ENCODE measurements at regions not wholly inside any gene's neighbourhood (a gene's known extent, or its start where the extent isn't known, plus 50 kb on each side); places are given as distances from the start of the nearest gene placed in this dataset.
A peak's percentile ranks its signal among the peaks of the same experiment; 100 is the strongest.

DNA sequence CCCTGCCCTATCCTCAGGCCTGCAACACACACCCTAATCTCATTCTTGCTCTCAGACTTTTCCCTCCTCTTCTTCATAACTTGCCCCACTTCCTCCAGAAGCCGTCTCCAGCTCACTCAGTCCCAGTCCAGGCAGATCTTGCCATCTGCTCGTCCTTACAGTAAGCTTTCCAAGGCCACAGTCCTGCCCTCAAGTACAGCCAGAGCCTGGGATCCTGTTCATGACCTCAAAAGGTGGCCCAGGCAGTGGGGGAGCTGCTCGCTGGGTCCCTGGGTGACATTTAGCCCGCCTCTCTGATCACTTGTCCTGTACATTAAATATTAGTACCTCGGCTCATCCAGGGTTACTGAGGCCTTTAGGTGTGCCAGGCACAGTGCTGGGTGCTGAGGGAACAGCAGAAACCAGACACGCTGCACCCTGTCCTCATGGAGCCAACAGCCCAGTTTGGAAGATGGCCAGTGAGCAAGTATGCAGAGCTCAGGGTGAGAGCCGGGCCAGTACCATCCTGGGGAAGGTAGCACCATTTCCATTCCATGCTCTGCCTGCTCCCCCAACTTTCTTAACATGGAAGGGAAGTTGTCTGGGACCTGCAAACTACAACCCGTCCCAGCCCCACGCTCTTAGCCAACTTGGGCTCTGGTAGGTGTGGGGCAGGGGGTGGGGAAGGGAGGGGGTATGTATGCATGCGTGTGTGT is 100.4 kb downstream of the C5orf15 start (continued):
- TF ChIP-seq, protein P1, sequence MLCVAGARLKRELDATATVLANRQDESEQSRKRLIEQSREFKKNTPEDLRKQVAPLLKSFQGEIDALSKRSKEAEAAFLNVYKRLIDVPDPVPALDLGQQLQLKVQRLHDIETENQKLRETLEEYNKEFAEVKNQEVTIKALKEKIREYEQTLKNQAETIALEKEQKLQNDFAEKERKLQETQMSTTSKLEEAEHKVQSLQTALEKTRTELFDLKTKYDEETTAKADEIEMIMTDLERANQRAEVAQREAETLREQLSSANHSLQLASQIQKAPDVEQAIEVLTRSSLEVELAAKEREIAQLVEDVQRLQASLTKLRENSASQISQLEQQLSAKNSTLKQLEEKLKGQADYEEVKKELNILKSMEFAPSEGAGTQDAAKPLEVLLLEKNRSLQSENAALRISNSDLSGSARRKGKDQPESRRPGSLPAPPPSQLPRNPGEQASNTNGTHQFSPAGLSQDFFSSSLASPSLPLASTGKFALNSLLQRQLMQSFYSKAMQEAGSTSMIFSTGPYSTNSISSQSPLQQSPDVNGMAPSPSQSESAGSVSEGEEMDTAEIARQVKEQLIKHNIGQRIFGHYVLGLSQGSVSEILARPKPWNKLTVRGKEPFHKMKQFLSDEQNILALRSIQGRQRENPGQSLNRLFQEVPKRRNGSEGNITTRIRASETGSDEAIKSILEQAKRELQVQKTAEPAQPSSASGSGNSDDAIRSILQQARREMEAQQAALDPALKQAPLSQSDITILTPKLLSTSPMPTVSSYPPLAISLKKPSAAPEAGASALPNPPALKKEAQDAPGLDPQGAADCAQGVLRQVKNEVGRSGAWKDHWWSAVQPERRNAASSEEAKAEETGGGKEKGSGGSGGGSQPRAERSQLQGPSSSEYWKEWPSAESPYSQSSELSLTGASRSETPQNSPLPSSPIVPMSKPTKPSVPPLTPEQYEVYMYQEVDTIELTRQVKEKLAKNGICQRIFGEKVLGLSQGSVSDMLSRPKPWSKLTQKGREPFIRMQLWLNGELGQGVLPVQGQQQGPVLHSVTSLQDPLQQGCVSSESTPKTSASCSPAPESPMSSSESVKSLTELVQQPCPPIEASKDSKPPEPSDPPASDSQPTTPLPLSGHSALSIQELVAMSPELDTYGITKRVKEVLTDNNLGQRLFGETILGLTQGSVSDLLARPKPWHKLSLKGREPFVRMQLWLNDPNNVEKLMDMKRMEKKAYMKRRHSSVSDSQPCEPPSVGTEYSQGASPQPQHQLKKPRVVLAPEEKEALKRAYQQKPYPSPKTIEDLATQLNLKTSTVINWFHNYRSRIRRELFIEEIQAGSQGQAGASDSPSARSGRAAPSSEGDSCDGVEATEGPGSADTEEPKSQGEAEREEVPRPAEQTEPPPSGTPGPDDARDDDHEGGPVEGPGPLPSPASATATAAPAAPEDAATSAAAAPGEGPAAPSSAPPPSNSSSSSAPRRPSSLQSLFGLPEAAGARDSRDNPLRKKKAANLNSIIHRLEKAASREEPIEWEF (IDR thresholded peaks at IDR 0.05; ENCODE audit: insufficient replicate concordance, low read depth, low read length) = no peak
- no peak for TF ChIP-seq ZNF217 (IDR thresholded peaks at IDR 0.05)

DNA sequence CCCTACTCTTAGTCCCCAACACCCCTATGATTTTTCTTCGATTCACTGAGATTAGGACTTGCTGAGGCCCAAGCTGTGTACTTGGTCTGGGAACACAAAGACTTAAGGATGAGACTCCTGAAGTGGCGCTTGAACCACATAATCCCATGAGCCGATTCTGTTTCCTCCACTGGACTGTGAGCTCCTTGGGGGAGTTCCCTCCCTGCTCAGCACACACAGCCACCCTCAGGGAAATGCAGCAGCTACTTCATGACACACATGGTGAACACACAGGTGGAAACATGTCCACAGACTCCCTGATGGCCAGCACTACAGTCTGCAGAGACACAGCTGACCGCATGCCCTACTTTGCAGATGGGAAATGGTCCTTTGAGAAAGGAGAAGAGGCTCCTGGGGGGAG is 101.1 kb downstream of the C5orf15 start:
- Histone ChIP-seq H3K36me3 (ENCODE audit: control insufficient read depth in 2 of 2, insufficient read depth in 2 of 2, low read length in 1 of 2) (no peaks in the 10 kb centered on the region), H4K20me1 (ENCODE audit: control insufficient read depth, insufficient read depth) (no peaks in the 10 kb centered on the region), H3K27me3 (replicated peaks in 1 of 2; ENCODE audit: control insufficient read depth in 2 of 2, insufficient read depth in 2 of 2, low read length in 1 of 2) (no peaks in the 10 kb centered on the region), H3K79me2 (ENCODE audit: control insufficient read depth, insufficient read depth, low read length) (no peaks in the 10 kb centered on the region), H3K27ac (ENCODE audit: control insufficient read depth, insufficient read depth) (no peak overlapping the region), H3K4me1 (ENCODE audit: control insufficient read depth, insufficient read depth, low read length) (no peaks in the 10 kb centered on the region), H3K4me3 (no peak overlapping the region), H3K4me2 (ENCODE audit: control insufficient read depth, insufficient read depth) (no peak overlapping the region), H3K9ac (ENCODE audit: control insufficient read depth, insufficient read depth, low read length) (no peak overlapping the region), H2AFZ (ENCODE audit: control insufficient read depth, low read depth, low read length) (no peak overlapping the region), H3K9me3 (replicated peaks; ENCODE audit: control insufficient read depth, insufficient read depth, low read length) (no peaks in the 10 kb centered on the region)
- intact Hi-C loops (cut with micrococcal nuclease; ENCODE audit: unreplicated experiment) = loop anchor here (5.0 to 10.0 kb wide), 2 partner anchors 383 to 755 kb away; no protein-coding TSS in a partner anchor
- no TSS peak for BruUV-seq (replicated peaks)
- SMC1A ChIA-PET (ENCODE audit: uncharacterized antibody, unreplicated experiment) = interaction anchor here (0.6 to 4.9 kb wide), 20 partner anchors 8 to 443 kb away, joined by 3 to 51 read pairs (median 4); no protein-coding TSS in a partner anchor
- in situ Hi-C loops (cut with MboI) = loop anchor here (10.0 kb wide), 1 partner anchor 753 kb away; no protein-coding TSS in a partner anchor
- peak; percentile 35 for ATAC-seq
- CTCF ChIA-PET = interaction anchor here (1.0 to 10.4 kb wide), 15 partner anchors 8 to 443 kb away, joined by 3 to 156 read pairs (median 10); no protein-coding TSS in a partner anchor
- no peak for FAIRE-seq
- POLR2A ChIA-PET = interaction anchor here (1.2 kb wide), 2 partner anchors 21 to 44 kb away, joined by 3 read pairs; no protein-coding TSS in a partner anchor
- WGBS (ENCODE audit: insufficient coverage, insufficient replicate concordance, low lambda C conversion rate, missing lambda C conversion rate) = 30% methylated on average over 4 of the region's 4 CpGs
- RAD21 ChIA-PET (ENCODE audit: unreplicated experiment) = interaction anchor here (0.9 to 5.8 kb wide), 7 partner anchors 7 to 444 kb away, joined by 3 to 49 read pairs (median 6); no protein-coding TSS in a partner anchor
- DNase-seq (ENCODE audit: low read depth, low spot score) = no peak
- TF ChIP-seq BCL11A (IDR thresholded peaks at IDR 0.05; ENCODE audit: low read depth, low read length) = no peak
- no peak for TF ChIP-seq SUZ12 (IDR thresholded peaks at IDR 0.05; ENCODE audit: unreplicated experiment)
- TF ChIP-seq, protein P2, sequence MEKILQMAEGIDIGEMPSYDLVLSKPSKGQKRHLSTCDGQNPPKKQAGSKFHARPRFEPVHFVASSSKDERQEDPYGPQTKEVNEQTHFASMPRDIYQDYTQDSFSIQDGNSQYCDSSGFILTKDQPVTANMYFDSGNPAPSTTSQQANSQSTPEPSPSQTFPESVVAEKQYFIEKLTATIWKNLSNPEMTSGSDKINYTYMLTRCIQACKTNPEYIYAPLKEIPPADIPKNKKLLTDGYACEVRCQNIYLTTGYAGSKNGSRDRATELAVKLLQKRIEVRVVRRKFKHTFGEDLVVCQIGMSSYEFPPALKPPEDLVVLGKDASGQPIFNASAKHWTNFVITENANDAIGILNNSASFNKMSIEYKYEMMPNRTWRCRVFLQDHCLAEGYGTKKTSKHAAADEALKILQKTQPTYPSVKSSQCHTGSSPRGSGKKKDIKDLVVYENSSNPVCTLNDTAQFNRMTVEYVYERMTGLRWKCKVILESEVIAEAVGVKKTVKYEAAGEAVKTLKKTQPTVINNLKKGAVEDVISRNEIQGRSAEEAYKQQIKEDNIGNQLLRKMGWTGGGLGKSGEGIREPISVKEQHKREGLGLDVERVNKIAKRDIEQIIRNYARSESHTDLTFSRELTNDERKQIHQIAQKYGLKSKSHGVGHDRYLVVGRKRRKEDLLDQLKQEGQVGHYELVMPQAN (conservative IDR thresholded peaks at IDR 0.05) = no peak
- TF ChIP-seq FOS (IDR thresholded peaks at IDR 0.05; ENCODE audit: borderline replicate concordance, extremely low read depth, insufficient read length) = no peak
- TF ChIP-seq TCF7 (IDR thresholded peaks at IDR 0.05; ENCODE audit: borderline replicate concordance) = no peak
- no peak for TF ChIP-seq SREBF1 (IDR thresholded peaks at IDR 0.05; ENCODE audit: low read length)
- TF ChIP-seq CHD4 (IDR thresholded peaks at IDR 0.05) = no peak
- no peak for TF ChIP-seq LARP7 (IDR thresholded peaks at IDR 0.05)
- no peak for TF ChIP-seq ZBED1 (IDR thresholded peaks at IDR 0.05; ENCODE audit: borderline replicate concordance)
- no peak for TF ChIP-seq SRF (IDR thresholded peaks at IDR 0.05; ENCODE audit: low read depth in 2 of 2, low read length in 2 of 2)
- TF ChIP-seq, protein P3, sequence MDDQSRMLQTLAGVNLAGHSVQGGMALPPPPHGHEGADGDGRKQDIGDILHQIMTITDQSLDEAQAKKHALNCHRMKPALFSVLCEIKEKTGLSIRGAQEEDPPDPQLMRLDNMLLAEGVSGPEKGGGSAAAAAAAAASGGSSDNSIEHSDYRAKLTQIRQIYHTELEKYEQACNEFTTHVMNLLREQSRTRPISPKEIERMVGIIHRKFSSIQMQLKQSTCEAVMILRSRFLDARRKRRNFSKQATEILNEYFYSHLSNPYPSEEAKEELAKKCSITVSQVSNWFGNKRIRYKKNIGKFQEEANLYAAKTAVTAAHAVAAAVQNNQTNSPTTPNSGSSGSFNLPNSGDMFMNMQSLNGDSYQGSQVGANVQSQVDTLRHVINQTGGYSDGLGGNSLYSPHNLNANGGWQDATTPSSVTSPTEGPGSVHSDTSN (IDR thresholded peaks at IDR 0.05; ENCODE audit: insufficient replicate concordance, low read depth, low read length) = no peak
- no peak for TF ChIP-seq PML (IDR thresholded peaks at IDR 0.05; ENCODE audit: low read length)
- no peak for TF ChIP-seq EED (IDR thresholded peaks at IDR 0.05; ENCODE audit: low read depth)
